ENCODE measurements at regions not wholly inside any gene's neighbourhood (a gene's known extent, or its start where the extent isn't known, plus 50 kb on each side); places are given as distances from the start of the nearest gene placed in this dataset.
"Not testable (repeated sequence)": the region's sequence is repeated elsewhere in the genome, so short reads cannot be mapped to it uniquely, and the experiment has no call there.

DNA sequence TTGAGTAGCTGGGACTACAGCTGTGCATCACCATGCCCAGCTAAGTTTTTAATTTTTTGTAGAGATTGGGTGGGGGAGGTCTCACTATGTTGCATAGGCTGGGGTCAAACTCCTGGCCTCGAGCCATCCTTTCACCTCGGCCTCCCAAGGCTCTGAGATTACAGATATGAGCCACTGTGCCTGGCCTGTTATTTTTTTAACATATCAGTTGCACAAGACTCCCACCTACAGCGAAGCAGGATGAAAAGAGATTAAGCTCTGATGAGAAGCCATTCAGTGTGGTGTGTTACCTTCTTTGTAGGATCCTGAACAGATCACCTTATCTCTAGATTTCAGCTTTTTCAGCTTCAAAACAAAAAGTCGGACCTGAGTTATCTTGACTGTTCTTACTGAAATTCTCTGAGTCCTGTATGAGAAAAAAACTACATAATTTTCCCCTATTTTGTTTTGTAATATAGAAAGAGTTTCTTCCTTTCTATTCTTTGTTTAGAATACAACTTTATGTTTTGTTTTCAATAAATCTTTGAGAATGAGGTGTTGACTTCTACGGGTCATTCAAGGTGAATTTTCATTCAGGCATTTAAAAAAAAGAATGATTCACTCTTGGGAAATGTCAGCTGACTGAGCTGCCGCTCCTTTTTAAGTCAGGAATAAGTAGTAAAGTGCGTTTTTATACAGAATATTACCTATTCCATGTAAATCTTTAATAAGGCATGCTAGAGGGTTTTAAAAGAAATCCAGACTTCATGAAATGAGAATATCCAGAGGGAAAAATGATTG, 134.6 kb downstream of the ARSF start:
- WGBS: 46% methylated on average over 7 of the region's 7 CpGs
- H3K27me3 ChIP-seq (ENCODE audit: control insufficient read depth in 4 of 4, insufficient read depth in 4 of 4, low read length in 3 of 4): no peaks in the 10 kb centered on the region
- no peak overlapping the region for H3K9ac ChIP-seq (ENCODE audit: low read depth in 1 of 2, low read length in 2 of 2)
- no peak for TF ChIP-seq RXRA (IDR thresholded peaks at IDR 0.05)
- no peak for TF ChIP-seq TAF1 (conservative IDR thresholded peaks at IDR 0.05)
- no peak for TF ChIP-seq EGR1 (IDR thresholded peaks at IDR 0.05; ENCODE audit: low read depth in 2 of 2)
- no peak for TF ChIP-seq HNF4A (conservative IDR thresholded peaks at IDR 0.05)
- no peak for TF ChIP-seq YY1 (IDR thresholded peaks at IDR 0.05)
- no peak for TF ChIP-seq FOXA2 (IDR thresholded peaks at IDR 0.05)
- TF ChIP-seq NR2F2 (IDR thresholded peaks at IDR 0.05): no peak
- TF ChIP-seq, protein P1, sequence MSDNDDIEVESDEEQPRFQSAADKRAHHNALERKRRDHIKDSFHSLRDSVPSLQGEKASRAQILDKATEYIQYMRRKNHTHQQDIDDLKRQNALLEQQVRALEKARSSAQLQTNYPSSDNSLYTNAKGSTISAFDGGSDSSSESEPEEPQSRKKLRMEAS (IDR thresholded peaks at IDR 0.05): no peak
- no peak for TF ChIP-seq JUND (IDR thresholded peaks at IDR 0.05)
- TF ChIP-seq FOXA1 (IDR thresholded peaks at IDR 0.05): no peak
- TF ChIP-seq, protein P2, sequence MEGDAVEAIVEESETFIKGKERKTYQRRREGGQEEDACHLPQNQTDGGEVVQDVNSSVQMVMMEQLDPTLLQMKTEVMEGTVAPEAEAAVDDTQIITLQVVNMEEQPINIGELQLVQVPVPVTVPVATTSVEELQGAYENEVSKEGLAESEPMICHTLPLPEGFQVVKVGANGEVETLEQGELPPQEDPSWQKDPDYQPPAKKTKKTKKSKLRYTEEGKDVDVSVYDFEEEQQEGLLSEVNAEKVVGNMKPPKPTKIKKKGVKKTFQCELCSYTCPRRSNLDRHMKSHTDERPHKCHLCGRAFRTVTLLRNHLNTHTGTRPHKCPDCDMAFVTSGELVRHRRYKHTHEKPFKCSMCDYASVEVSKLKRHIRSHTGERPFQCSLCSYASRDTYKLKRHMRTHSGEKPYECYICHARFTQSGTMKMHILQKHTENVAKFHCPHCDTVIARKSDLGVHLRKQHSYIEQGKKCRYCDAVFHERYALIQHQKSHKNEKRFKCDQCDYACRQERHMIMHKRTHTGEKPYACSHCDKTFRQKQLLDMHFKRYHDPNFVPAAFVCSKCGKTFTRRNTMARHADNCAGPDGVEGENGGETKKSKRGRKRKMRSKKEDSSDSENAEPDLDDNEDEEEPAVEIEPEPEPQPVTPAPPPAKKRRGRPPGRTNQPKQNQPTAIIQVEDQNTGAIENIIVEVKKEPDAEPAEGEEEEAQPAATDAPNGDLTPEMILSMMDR (IDR thresholded peaks at IDR 0.05; ENCODE audit: low read depth, low read length, missing input control): no peak
- no peak for TF ChIP-seq RAD21 (IDR thresholded peaks at IDR 0.05)
- H3K9me3 ChIP-seq (ENCODE audit: control insufficient read depth in 4 of 4, low read length in 3 of 4): no peaks in the 10 kb centered on the region
- no peak for DNase-seq (ENCODE audit: low spot score)
- no peaks in the 10 kb centered on the region for H3K36me3 ChIP-seq (ENCODE audit: control insufficient read depth in 4 of 4, insufficient read depth in 3 of 4, low read depth in 1 of 4, low read length in 3 of 4)
- H3K4me3 ChIP-seq (ENCODE audit: low read depth in 1 of 3, low read length in 3 of 3): no peak overlapping the region
- no peaks in the 10 kb centered on the region for H3K4me1 ChIP-seq (ENCODE audit: control insufficient read depth in 4 of 4, insufficient read depth in 4 of 4, low read length in 3 of 4)
- no peak overlapping the region for H3K27ac ChIP-seq (ENCODE audit: low read depth in 1 of 2, low read length in 2 of 2)

DNA sequence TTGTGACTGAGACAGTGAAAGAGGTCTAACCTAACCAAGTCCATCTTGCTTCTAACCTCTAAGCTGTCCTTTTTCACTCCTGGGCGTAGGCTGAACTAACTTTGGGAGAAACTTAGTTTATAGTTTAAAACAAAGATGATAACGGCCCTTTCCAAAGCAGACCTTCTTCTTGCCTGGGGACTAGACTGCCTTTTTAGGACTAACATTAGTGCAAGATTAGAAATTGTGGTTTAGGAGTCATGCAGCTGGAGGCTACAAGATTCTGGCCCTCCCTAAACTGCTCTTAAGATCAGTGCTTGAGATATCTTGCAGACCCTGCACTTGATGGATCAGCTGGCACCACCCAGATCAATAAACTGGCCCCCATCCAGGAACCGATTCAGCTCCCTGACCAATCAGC, 130.9 kb downstream of the ARSF start:
- WGBS: 68% methylated on average over 3 of the region's 3 CpGs

DNA sequence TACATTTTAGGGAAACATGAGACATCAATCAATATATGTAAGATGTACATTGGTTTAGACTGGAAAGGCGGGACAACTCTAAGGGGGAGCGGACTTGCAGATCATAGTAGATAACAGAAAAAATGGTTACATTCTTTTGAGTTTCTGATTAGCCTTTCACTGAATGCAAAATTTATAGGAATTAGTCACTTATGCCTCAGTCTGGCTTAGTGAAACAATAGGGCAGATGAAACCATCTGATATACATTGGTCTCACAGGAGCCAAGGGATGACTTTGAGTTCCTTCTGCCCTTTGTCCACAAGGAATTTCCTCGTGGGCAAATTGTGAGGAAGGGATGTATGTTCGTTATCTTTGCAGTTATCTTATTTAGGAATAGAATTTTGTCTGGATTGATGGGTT, 128.2 kb downstream of the ARSF start:
- WGBS: 84% methylated on average over 4 of the region's 4 CpGs
- Histone ChIP-seq H3K4me3 (ENCODE audit: low read depth in 1 of 3, low read length in 3 of 3) (no peak overlapping the region), H3K27ac (ENCODE audit: low read depth in 1 of 2, low read length in 2 of 2) (no peak overlapping the region), H3K9me3 (ENCODE audit: control insufficient read depth in 4 of 4, low read length in 3 of 4) (no peaks in the 10 kb centered on the region), H3K36me3 (ENCODE audit: control insufficient read depth in 4 of 4, insufficient read depth in 3 of 4, low read depth in 1 of 4, low read length in 3 of 4) (no peaks in the 10 kb centered on the region), H3K27me3 (ENCODE audit: control insufficient read depth in 4 of 4, insufficient read depth in 4 of 4, low read length in 3 of 4) (no peaks in the 10 kb centered on the region), H3K9ac (ENCODE audit: low read depth in 1 of 2, low read length in 2 of 2) (no peak overlapping the region), H3K4me1 (ENCODE audit: control insufficient read depth in 4 of 4, insufficient read depth in 4 of 4, low read length in 3 of 4) (no peaks in the 10 kb centered on the region)
- TF ChIP-seq FOXA1 (IDR thresholded peaks at IDR 0.05): no peak
- TF ChIP-seq, protein P2 (IDR thresholded peaks at IDR 0.05; ENCODE audit: low read depth, low read length, missing input control): no peak
- no peak for TF ChIP-seq FOXA2 (IDR thresholded peaks at IDR 0.05)
- no peak for TF ChIP-seq JUND (IDR thresholded peaks at IDR 0.05)
- no peak for TF ChIP-seq HNF4G (IDR thresholded peaks at IDR 0.05)
- TF ChIP-seq HNF4A (conservative IDR thresholded peaks at IDR 0.05): no peak
- TF ChIP-seq, protein P3, sequence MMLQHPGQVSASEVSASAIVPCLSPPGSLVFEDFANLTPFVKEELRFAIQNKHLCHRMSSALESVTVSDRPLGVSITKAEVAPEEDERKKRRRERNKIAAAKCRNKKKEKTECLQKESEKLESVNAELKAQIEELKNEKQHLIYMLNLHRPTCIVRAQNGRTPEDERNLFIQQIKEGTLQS (IDR thresholded peaks at IDR 0.05): no peak
- TF ChIP-seq RXRA (IDR thresholded peaks at IDR 0.05): no peak
- DNase-seq (ENCODE audit: low spot score): no peak

More for the DNA sequence above, 130.9 kb downstream of the ARSF start:
- not testable (repeated sequence) for H3K9me3 ChIP-seq (ENCODE audit: control insufficient read depth in 4 of 4, low read length in 3 of 4); H3K4me1 ChIP-seq (ENCODE audit: control insufficient read depth in 4 of 4, insufficient read depth in 4 of 4, low read length in 3 of 4); H3K36me3 ChIP-seq (ENCODE audit: control insufficient read depth in 4 of 4, insufficient read depth in 3 of 4, low read depth in 1 of 4, low read length in 3 of 4); DNase-seq (ENCODE audit: low spot score); H3K27ac ChIP-seq (ENCODE audit: low read depth in 1 of 2, low read length in 2 of 2); H3K4me3 ChIP-seq (ENCODE audit: low read depth in 1 of 3, low read length in 3 of 3); H3K27me3 ChIP-seq (ENCODE audit: control insufficient read depth in 4 of 4, insufficient read depth in 4 of 4, low read length in 3 of 4); H3K9ac ChIP-seq (ENCODE audit: low read depth in 1 of 2, low read length in 2 of 2)
